ENCODE measurements at regions not wholly inside any gene's neighbourhood (a gene's known extent, or its start where the extent isn't known, plus 50 kb on each side); places are given as distances from the start of the nearest gene placed in this dataset.

DNA sequence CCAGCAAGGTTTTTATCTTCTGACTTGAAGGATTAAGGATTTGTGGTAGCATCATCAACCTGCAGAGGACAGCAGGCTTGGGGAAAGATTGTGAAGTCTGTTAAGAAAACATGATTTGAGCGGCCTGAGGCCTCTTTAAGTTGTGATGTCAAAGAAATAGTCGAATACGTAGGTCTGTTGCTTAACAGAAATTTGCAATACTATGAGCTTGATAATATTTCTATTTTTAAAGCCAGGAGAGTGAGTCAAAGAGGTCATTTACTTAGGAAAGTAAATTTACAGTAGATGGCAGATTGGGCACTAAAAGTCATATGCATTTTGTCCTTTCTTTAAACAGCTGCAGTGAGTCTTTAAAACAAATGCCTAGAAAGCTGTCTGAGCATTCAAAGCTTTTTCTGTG, 336.3 kb downstream of the DIPK2A start:
- 56% methylated on average over 3 of the region's 3 CpGs for WGBS
- H3K27me3 ChIP-seq (ENCODE audit: control insufficient read depth in 4 of 4, insufficient read depth in 4 of 4, low read length in 3 of 4) = no peaks in the 10 kb centered on the region
- no peak for DNase-seq (ENCODE audit: low spot score)
- no peaks in the 10 kb centered on the region for H3K36me3 ChIP-seq (ENCODE audit: control insufficient read depth in 4 of 4, insufficient read depth in 3 of 4, low read depth in 1 of 4, low read length in 3 of 4)
- no peak overlapping the region for H3K4me3 ChIP-seq (ENCODE audit: low read depth in 1 of 3, low read length in 3 of 3)
- peaks cover 0 to 2% (median 0%) of the 10 kb centered on the region in 4 donors for H3K4me1 ChIP-seq (ENCODE audit: control insufficient read depth in 4 of 4, insufficient read depth in 4 of 4, low read length in 3 of 4)
- H3K9me3 ChIP-seq (ENCODE audit: control insufficient read depth in 4 of 4, low read length in 3 of 4) = peaks cover 0 to 5% (median 0%) of the 10 kb centered on the region in 4 donors
- TF ChIP-seq FOXA1 (IDR thresholded peaks at IDR 0.05) (no peak), REST (IDR thresholded peaks at IDR 0.05) (no peak), SP1 (IDR thresholded peaks at IDR 0.05) (no peak)
- TF ChIP-seq, protein P1, sequence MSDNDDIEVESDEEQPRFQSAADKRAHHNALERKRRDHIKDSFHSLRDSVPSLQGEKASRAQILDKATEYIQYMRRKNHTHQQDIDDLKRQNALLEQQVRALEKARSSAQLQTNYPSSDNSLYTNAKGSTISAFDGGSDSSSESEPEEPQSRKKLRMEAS (IDR thresholded peaks at IDR 0.05) = no peak
- no peak overlapping the region for H3K27ac ChIP-seq (ENCODE audit: low read depth in 1 of 2, low read length in 2 of 2)
- H3K9ac ChIP-seq (ENCODE audit: low read depth in 1 of 2, low read length in 2 of 2) = no peak overlapping the region

GRCh38 chr3:144308396-144308795, 336.8 kb downstream of the DIPK2A start:
- no peaks in the 10 kb centered on the region for H3K27me3 ChIP-seq (ENCODE audit: control insufficient read depth in 4 of 4, insufficient read depth in 4 of 4, low read length in 3 of 4)
- H3K9ac ChIP-seq (ENCODE audit: low read depth in 1 of 2, low read length in 2 of 2) = no peak overlapping the region
- WGBS = 77% methylated on average over 3 of the region's 3 CpGs
- peaks cover 0 to 5% (median 0%) of the 10 kb centered on the region in 4 donors for H3K9me3 ChIP-seq (ENCODE audit: control insufficient read depth in 4 of 4, low read length in 3 of 4)
- peaks cover 0 to 2% (median 0%) of the 10 kb centered on the region in 4 donors for H3K4me1 ChIP-seq (ENCODE audit: control insufficient read depth in 4 of 4, insufficient read depth in 4 of 4, low read length in 3 of 4)
- H3K27ac ChIP-seq (ENCODE audit: low read depth in 1 of 2, low read length in 2 of 2) = no peak overlapping the region
- DNase-seq (ENCODE audit: low spot score) = no peak
- no peak overlapping the region for H3K4me3 ChIP-seq (ENCODE audit: low read depth in 1 of 3, low read length in 3 of 3)
- H3K36me3 ChIP-seq (ENCODE audit: control insufficient read depth in 4 of 4, insufficient read depth in 3 of 4, low read depth in 1 of 4, low read length in 3 of 4) = no peaks in the 10 kb centered on the region
- TF ChIP-seq RAD21 (IDR thresholded peaks at IDR 0.05) (no peak), RXRA (IDR thresholded peaks at IDR 0.05) (no peak), HNF4G (IDR thresholded peaks at IDR 0.05) (no peak), FOXA2 (IDR thresholded peaks at IDR 0.05) (no peak), HNF4A (conservative IDR thresholded peaks at IDR 0.05) (no peak), EGR1 (IDR thresholded peaks at IDR 0.05; ENCODE audit: low read depth in 2 of 2) (no peak)
- TF ChIP-seq, protein P2, sequence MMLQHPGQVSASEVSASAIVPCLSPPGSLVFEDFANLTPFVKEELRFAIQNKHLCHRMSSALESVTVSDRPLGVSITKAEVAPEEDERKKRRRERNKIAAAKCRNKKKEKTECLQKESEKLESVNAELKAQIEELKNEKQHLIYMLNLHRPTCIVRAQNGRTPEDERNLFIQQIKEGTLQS (IDR thresholded peaks at IDR 0.05) = no peak

GRCh38 chr3:144312702-144313101, 341.1 kb downstream of the DIPK2A start:
- Histone ChIP-seq H3K27ac (ENCODE audit: low read depth in 1 of 2, low read length in 2 of 2) (no peak overlapping the region), H3K36me3 (ENCODE audit: control insufficient read depth in 4 of 4, insufficient read depth in 3 of 4, low read depth in 1 of 4, low read length in 3 of 4) (no peaks in the 10 kb centered on the region), H3K9me3 (ENCODE audit: control insufficient read depth in 4 of 4, low read length in 3 of 4) (no peaks in the 10 kb centered on the region), H3K9ac (ENCODE audit: low read depth in 1 of 2, low read length in 2 of 2) (no peak overlapping the region), H3K27me3 (ENCODE audit: control insufficient read depth in 4 of 4, insufficient read depth in 4 of 4, low read length in 3 of 4) (no peaks in the 10 kb centered on the region), H3K4me3 (ENCODE audit: low read depth in 1 of 3, low read length in 3 of 3) (no peak overlapping the region), H3K4me1 (ENCODE audit: control insufficient read depth in 4 of 4, insufficient read depth in 4 of 4, low read length in 3 of 4) (peaks cover 0 to 2% (median 0%) of the 10 kb centered on the region in 4 donors)
- TF ChIP-seq HNF4A (conservative IDR thresholded peaks at IDR 0.05) = no peak
- TF ChIP-seq EGR1 (IDR thresholded peaks at IDR 0.05; ENCODE audit: low read depth in 2 of 2) = no peak
- 60% methylated on average over 3 of the region's 3 CpGs for WGBS
- no peak for DNase-seq (ENCODE audit: low spot score)
